Calu3 (cell line): ENCODE measurements at regions not wholly inside any gene's neighbourhood (a gene's known extent, or its start where the extent isn't known, plus 50 kb on each side); places are given as distances from the start of the nearest gene placed in this dataset.

Experiments used
- BruUV-seq: library from RNA; stranded (reverse); fragments of 400-500 nt; replicated peaks from 2 replicates; lab custom pipeline; 2021; lab: Mats Ljungman, UMichigan
- CTCF ChIA-PET: fragments of 300-600 bp; sonication (Branson Sonifier 250); formaldehyde crosslinking; loops from one replicate; lab custom pipeline; 2022; ENCODE audit warnings: antibody characterized with exemption; lab: Charles Lee
- DNase-seq: peaks from one replicate; pipeline ENCODE4 v3.0.0; 2022
- H3K27ac Mint-ChIP-seq: one replicate; pipeline ENCODE4 v1.8.0; 2022; ENCODE audit warnings: mixed read lengths; ENCODE audit not compliant: unreplicated experiment
- H3K27me3 Mint-ChIP-seq: one replicate; pipeline ENCODE4 v1.8.0; 2022; ENCODE audit warnings: mixed read lengths; ENCODE audit not compliant: unreplicated experiment
- H3K36me3 Mint-ChIP-seq: one replicate; pipeline ENCODE4 v1.8.0; 2022; ENCODE audit warnings: mild to moderate bottlenecking, moderate library complexity, mixed read lengths; ENCODE audit not compliant: insufficient read depth, unreplicated experiment
- H3K4me1 Mint-ChIP-seq: one replicate; pipeline ENCODE4 v1.8.0; 2022; ENCODE audit warnings: mild to moderate bottlenecking, low read depth, mixed read lengths; ENCODE audit not compliant: unreplicated experiment
- H3K4me3 Mint-ChIP-seq: one replicate; pipeline ENCODE4 v1.8.0; 2022; ENCODE audit warnings: mild to moderate bottlenecking, low read depth, moderate library complexity, mixed read lengths; ENCODE audit not compliant: unreplicated experiment
- H3K9me3 Mint-ChIP-seq: one replicate; pipeline ENCODE4 v1.8.0; 2022; ENCODE audit warnings: low read depth, mixed read lengths; ENCODE audit not compliant: unreplicated experiment
- CTCF ChIP-seq: fragments of 200-600 bp; IDR thresholded peaks from one replicate; pipeline ENCODE4 v1.8.0; 2022; ENCODE audit warnings: antibody characterized with exemption; ENCODE audit not compliant: unreplicated experiment
- intact Hi-C: fragments of 100-400 bp; cut with micrococcal nuclease; formaldehyde crosslinking; loops from one replicate; pipeline ENCODE4 v1.10.0; 2022; ENCODE audit not compliant: unreplicated experiment

GRCh38 chr2:238502088-238502810 is 75.5 kb downstream of the ASB1 start:
- Mint-ChIP-seq H3K4me3 (no peak overlapping the region), H3K4me1 (peaks cover 4% of the 10 kb centered on the region), H3K27ac (no peak overlapping the region), H3K9me3 (no peaks in the 10 kb centered on the region), H3K36me3 (peaks cover 3% of the 10 kb centered on the region), H3K27me3 (peaks cover 7% of the 10 kb centered on the region)
- intact Hi-C loops: no loop called here
- CTCF ChIA-PET: no interaction called here
- TF ChIP-seq CTCF: no peak
- DNase-seq: no peak
- no TSS peak for BruUV-seq

- no peak overlapping the region for H3K4me3 Mint-ChIP-seq
- no TSS peak for BruUV-seq
- H3K27ac Mint-ChIP-seq: no peak overlapping the region
- CTCF ChIA-PET: interaction anchor here (0.6 kb wide), 1 partner anchor 187 kb away, joined by 3 read pairs; no protein-coding TSS in a partner anchor
- peaks cover 12% of the 10 kb centered on the region for H3K4me1 Mint-ChIP-seq
- H3K9me3 Mint-ChIP-seq: no peaks in the 10 kb centered on the region
- intact Hi-C loops: no loop called here
- no peak for TF ChIP-seq CTCF
- no peak for DNase-seq
- H3K27me3 Mint-ChIP-seq: peaks cover 17% of the 10 kb centered on the region
- H3K36me3 Mint-ChIP-seq: peaks cover 3% of the 10 kb centered on the region
These were observed 76.4 kb downstream of the ASB1 start for GRCh38 chr2:238502956-238503791.

- H3K4me3 Mint-ChIP-seq: no peak overlapping the region
- no peak overlapping the region for H3K27ac Mint-ChIP-seq
- peaks cover 12% of the 10 kb centered on the region for H3K4me1 Mint-ChIP-seq
- H3K27me3 Mint-ChIP-seq: peaks cover 18% of the 10 kb centered on the region
- H3K9me3 Mint-ChIP-seq: no peaks in the 10 kb centered on the region
- BruUV-seq: no TSS peak
- CTCF ChIA-PET: interaction anchor here (0.6 kb wide), 1 partner anchor 189 kb away, joined by 3 read pairs; no protein-coding TSS in a partner anchor
- no peak for TF ChIP-seq CTCF
- DNase-seq: no peak
- intact Hi-C loops: no loop called here
- peaks cover 8% of the 10 kb centered on the region for H3K36me3 Mint-ChIP-seq
These were observed 77.6 kb downstream of the ASB1 start for GRCh38 chr2:238504181-238504931.

GRCh38 chr2:238505119-238505891 is 78.6 kb downstream of the ASB1 start:
- Mint-ChIP-seq H3K4me1 (peaks cover 12% of the 10 kb centered on the region), H3K27ac (no peak overlapping the region), H3K4me3 (no peak overlapping the region), H3K9me3 (no peaks in the 10 kb centered on the region), H3K36me3 (peaks cover 8% of the 10 kb centered on the region), H3K27me3 (peaks cover 18% of the 10 kb centered on the region)
- CTCF ChIA-PET: no interaction called here
- no TSS peak for BruUV-seq
- intact Hi-C loops: no loop called here
- DNase-seq: no peak
- no peak for TF ChIP-seq CTCF
